ENCODE measurements at regions not wholly inside any gene's neighbourhood (a gene's known extent, or its start where the extent isn't known, plus 50 kb on each side); places are given as distances from the start of the nearest gene placed in this dataset.
A peak's percentile ranks its signal among the peaks of the same experiment; 100 is the strongest.

DNA sequence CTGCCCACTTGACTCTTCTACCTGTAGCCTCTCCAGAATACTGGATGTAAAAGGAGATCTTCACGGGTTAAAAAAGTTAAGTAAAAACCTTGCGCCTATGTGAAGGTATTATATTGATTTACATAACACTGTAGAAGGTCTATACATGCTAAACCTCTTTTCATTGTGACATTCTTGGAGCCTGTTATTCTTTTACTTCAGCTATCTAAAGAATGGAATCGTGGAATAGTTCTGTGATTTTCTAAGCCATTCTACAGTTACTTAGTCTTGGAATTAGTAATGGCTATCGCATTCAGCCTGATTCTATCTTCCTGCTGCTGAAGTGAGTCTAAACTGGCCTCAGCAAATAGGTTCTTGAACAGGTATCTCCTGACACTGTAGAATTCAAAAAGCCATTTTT lies 430.0 kb upstream of the DPH6 start:
- peaks cover 3% of the 10 kb centered on the region for H3K27me3 ChIP-seq (replicated peaks; ENCODE audit: control insufficient read depth, insufficient read depth, low read length)
- H3K9ac ChIP-seq (ENCODE audit: low read length): no peak overlapping the region
- H3K4me1 ChIP-seq (ENCODE audit: control insufficient read depth, insufficient read depth, low read length): no peaks in the 10 kb centered on the region
- no peaks in the 10 kb centered on the region for H3K9me3 ChIP-seq (ENCODE audit: control insufficient read depth, low read length)
- no peak for DNase-seq (ENCODE audit: low read depth)
- H3K4me3 ChIP-seq (ENCODE audit: low read length): no peak overlapping the region
- H3K36me3 ChIP-seq (ENCODE audit: control insufficient read depth, insufficient read depth, low read length, severe bottlenecking): no peaks in the 10 kb centered on the region

DNA sequence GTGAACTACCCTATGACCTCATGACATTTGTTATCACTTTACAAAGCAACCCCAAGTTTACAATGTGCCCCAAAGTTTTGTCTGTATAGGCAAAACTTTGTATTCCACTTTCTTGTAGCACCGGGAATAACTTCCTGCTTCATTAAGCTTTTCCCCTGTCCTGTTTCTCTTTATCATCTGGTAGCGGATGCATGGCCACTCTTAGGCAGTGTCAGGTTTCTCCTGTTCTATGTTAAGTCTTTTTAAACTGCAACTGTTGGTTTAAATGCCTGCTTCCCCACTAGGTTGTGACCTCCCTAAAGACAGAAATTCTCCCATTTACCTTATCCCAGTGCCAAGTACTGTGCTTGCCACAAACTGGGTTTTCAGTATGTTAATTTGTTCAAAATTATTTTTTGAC lies 433.6 kb upstream of the DPH6 start:
- Histone ChIP-seq H3K27me3 (replicated peaks; ENCODE audit: control insufficient read depth, insufficient read depth, low read length) (no peaks in the 10 kb centered on the region), H3K9me3 (ENCODE audit: control insufficient read depth, low read length) (no peaks in the 10 kb centered on the region), H3K4me1 (ENCODE audit: control insufficient read depth, insufficient read depth, low read length) (no peaks in the 10 kb centered on the region), H3K9ac (ENCODE audit: low read length) (no peak overlapping the region), H3K36me3 (ENCODE audit: control insufficient read depth, insufficient read depth, low read length, severe bottlenecking) (no peaks in the 10 kb centered on the region), H3K4me3 (ENCODE audit: low read length) (no peak overlapping the region)
- DNase-seq (ENCODE audit: low read depth): no peak

DNA sequence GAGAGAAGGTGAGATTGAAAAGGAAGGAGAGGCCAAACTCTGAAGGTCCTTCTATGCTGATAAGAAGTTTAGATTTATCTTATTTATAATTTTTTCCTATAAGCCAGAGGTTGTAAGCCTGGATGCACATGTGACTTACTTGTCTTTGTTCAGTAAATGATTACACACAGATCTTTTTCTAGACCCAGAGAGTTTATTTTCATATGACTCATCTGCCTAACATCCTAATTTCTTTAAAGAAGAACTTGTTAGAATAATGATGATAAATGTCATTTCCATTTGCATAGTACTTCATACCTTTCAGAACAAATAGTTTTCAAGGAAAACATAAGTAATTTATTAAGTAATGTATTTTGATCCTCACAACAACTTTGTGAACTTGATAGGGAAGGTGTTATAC lies 434.8 kb upstream of the DPH6 start:
- Histone ChIP-seq H3K27me3 (replicated peaks; ENCODE audit: control insufficient read depth, insufficient read depth, low read length) (no peaks in the 10 kb centered on the region), H3K36me3 (ENCODE audit: control insufficient read depth, insufficient read depth, low read length, severe bottlenecking) (no peaks in the 10 kb centered on the region), H3K9ac (ENCODE audit: low read length) (no peak overlapping the region), H3K4me3 (ENCODE audit: low read length) (no peak overlapping the region), H3K9me3 (ENCODE audit: control insufficient read depth, low read length) (no peaks in the 10 kb centered on the region), H3K4me1 (ENCODE audit: control insufficient read depth, insufficient read depth, low read length) (no peaks in the 10 kb centered on the region)
- peak; percentile 30 for DNase-seq (ENCODE audit: low read depth)

DNA sequence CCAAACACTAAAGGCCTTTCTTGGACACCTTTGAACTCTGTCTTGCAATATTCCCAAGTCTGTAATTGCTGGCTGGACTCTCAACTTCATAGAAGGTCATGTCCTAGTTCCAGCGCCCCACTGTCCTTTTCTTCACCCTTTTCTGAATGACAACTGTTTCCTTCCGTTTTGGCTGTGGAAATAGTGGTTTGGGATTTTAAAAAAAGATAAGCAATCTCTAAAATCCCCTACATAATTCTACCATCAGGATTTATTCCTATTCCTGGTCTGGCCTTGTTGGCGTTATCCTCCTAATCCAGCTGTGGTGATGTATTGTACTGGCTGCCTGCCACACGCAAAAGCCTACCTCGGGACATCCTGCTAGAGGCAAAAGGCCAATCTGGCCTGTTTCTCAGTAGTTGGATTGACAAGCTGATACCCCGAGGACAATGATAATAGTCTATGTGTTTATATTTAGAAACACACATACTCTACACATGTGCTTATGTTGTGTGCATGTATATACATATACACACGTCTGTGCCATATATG lies 440.3 kb upstream of the DPH6 start:
- Histone ChIP-seq H3K4me3 (ENCODE audit: low read length) (no peak overlapping the region), H3K9me3 (ENCODE audit: control insufficient read depth, low read length) (no peaks in the 10 kb centered on the region), H3K4me1 (ENCODE audit: control insufficient read depth, insufficient read depth, low read length) (peaks cover 3% of the 10 kb centered on the region), H3K9ac (ENCODE audit: low read length) (no peak overlapping the region), H3K36me3 (ENCODE audit: control insufficient read depth, insufficient read depth, low read length, severe bottlenecking) (no peaks in the 10 kb centered on the region), H3K27me3 (replicated peaks; ENCODE audit: control insufficient read depth, insufficient read depth, low read length) (no peaks in the 10 kb centered on the region)
- no peak for DNase-seq (ENCODE audit: low read depth)

DNA sequence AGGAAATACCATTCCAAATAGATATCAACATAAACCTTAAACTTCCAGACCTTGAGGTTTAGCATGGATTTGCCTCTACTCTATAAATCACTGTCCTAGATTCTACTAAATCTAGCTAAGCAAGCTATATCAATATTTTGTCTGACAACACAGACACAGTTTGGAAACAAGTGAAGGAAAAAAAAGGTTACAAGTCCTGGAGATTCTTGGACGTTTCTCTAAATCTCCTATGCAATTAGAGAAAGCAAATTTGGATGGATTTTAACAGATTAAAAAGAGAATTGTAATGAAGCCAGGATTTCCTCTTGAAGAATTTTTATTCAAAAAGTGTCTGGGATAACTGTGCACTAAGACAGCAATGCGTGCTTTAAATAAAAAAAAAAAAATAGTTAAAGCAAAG lies 441.1 kb upstream of the DPH6 start:
- H3K4me3 ChIP-seq (ENCODE audit: low read length): no peak overlapping the region
- H3K4me1 ChIP-seq (ENCODE audit: control insufficient read depth, insufficient read depth, low read length): peaks cover 3% of the 10 kb centered on the region
- no peak for DNase-seq (ENCODE audit: low read depth)
- H3K9ac ChIP-seq (ENCODE audit: low read length): no peak overlapping the region
- no peaks in the 10 kb centered on the region for H3K27me3 ChIP-seq (replicated peaks; ENCODE audit: control insufficient read depth, insufficient read depth, low read length)
- H3K9me3 ChIP-seq (ENCODE audit: control insufficient read depth, low read length): no peaks in the 10 kb centered on the region
- H3K36me3 ChIP-seq (ENCODE audit: control insufficient read depth, insufficient read depth, low read length, severe bottlenecking): no peaks in the 10 kb centered on the region

DNA sequence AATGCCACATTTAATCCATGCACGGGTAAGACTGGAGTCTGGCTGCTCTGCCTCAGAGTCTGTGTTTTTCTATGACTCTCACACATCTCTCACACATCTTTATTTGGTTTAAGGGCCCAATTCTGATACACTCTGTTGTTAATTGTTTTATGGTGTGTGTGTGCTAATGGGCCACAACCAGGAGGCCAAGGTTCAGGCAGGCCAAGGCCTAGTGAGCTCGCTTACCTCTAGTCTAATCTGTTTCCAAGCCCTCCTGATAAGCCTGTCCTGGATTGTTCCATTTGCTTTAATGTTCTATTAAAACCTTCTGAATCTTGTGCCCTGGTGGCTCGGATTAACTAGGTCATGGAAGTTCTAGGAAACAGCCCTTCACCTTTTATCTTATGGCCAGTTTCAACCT lies 445.4 kb upstream of the DPH6 start:
- Histone ChIP-seq H3K9me3 (ENCODE audit: control insufficient read depth, low read length) (no peaks in the 10 kb centered on the region), H3K4me1 (ENCODE audit: control insufficient read depth, insufficient read depth, low read length) (no peaks in the 10 kb centered on the region), H3K9ac (ENCODE audit: low read length) (no peak overlapping the region), H3K36me3 (ENCODE audit: control insufficient read depth, insufficient read depth, low read length, severe bottlenecking) (no peaks in the 10 kb centered on the region), H3K4me3 (ENCODE audit: low read length) (no peak overlapping the region), H3K27me3 (replicated peaks; ENCODE audit: control insufficient read depth, insufficient read depth, low read length) (no peaks in the 10 kb centered on the region)
- no peak for DNase-seq (ENCODE audit: low read depth)

DNA sequence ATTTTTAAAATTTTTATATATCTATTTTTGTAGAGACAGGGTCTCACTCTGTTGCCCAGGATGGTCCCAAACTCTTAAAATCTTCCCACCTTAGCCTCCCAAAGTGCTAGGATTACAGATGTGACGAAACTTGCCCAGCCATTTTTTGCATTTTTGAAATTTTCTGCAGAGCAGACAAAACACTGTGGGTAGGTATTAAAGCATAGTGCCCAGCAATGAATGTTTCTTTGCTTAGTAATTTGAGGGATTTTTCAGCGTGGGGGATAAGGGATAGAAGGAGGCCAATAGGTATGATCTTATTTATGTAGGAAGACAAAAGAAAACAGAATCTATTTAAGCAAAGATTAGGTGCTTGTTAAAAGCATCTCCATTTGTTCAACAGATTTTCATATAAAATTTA lies 446.8 kb upstream of the DPH6 start:
- no peak overlapping the region for H3K4me3 ChIP-seq (ENCODE audit: low read length)
- no peaks in the 10 kb centered on the region for H3K27me3 ChIP-seq (replicated peaks; ENCODE audit: control insufficient read depth, insufficient read depth, low read length)
- H3K36me3 ChIP-seq (ENCODE audit: control insufficient read depth, insufficient read depth, low read length, severe bottlenecking): no peaks in the 10 kb centered on the region
- H3K9ac ChIP-seq (ENCODE audit: low read length): no peak overlapping the region
- no peaks in the 10 kb centered on the region for H3K4me1 ChIP-seq (ENCODE audit: control insufficient read depth, insufficient read depth, low read length)
- no peaks in the 10 kb centered on the region for H3K9me3 ChIP-seq (ENCODE audit: control insufficient read depth, low read length)
- DNase-seq (ENCODE audit: low read depth): peak; percentile 14

DNA sequence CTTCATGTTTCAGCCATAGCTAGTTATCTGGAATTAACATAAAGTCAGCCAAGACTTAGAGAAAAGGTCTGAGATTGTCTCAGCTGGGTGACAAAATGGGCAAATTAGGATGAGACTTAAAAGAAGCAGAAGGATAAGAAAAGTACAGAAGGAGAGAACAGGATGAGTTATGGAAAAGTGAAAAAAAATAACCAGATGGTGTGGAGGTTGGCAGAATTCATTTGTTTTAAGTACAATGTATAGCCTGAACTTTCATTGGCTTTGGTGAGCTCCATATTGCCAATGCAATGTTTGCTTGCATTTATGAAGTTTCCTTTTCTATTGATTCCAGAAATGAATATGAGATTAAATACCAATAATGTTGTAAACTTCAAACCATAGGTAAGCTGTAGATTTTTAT lies 447.2 kb upstream of the DPH6 start:
- Histone ChIP-seq H3K27me3 (replicated peaks; ENCODE audit: control insufficient read depth, insufficient read depth, low read length) (no peaks in the 10 kb centered on the region), H3K4me1 (ENCODE audit: control insufficient read depth, insufficient read depth, low read length) (no peaks in the 10 kb centered on the region), H3K36me3 (ENCODE audit: control insufficient read depth, insufficient read depth, low read length, severe bottlenecking) (no peaks in the 10 kb centered on the region), H3K9me3 (ENCODE audit: control insufficient read depth, low read length) (no peaks in the 10 kb centered on the region), H3K4me3 (ENCODE audit: low read length) (no peak overlapping the region), H3K9ac (ENCODE audit: low read length) (no peak overlapping the region)
- DNase-seq (ENCODE audit: low read depth): no peak

DNA sequence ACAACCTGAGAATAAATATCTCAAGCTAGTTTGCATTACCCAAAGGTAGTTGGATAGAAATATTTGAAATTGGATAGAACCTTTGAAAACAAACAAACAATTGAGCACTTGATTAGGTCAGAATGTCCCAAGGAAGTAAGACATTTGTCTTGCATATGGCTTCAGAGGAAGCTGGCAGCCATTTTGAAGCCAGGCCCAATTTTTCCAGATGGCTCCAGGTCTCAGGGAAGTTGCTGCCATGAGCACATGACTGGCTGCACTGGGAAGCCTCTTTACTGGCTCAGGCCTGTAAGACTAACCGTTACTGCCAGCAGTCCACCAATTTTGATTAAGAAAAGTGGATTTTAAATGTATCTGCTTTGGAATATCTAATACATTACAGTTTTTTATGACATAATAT lies 448.9 kb upstream of the DPH6 start:
- H3K27me3 ChIP-seq (replicated peaks; ENCODE audit: control insufficient read depth, insufficient read depth, low read length): no peaks in the 10 kb centered on the region
- no peak overlapping the region for H3K4me3 ChIP-seq (ENCODE audit: low read length)
- no peak overlapping the region for H3K9ac ChIP-seq (ENCODE audit: low read length)
- H3K36me3 ChIP-seq (ENCODE audit: control insufficient read depth, insufficient read depth, low read length, severe bottlenecking): no peaks in the 10 kb centered on the region
- no peak for DNase-seq (ENCODE audit: low read depth)
- no peaks in the 10 kb centered on the region for H3K4me1 ChIP-seq (ENCODE audit: control insufficient read depth, insufficient read depth, low read length)
- no peaks in the 10 kb centered on the region for H3K9me3 ChIP-seq (ENCODE audit: control insufficient read depth, low read length)

DNA sequence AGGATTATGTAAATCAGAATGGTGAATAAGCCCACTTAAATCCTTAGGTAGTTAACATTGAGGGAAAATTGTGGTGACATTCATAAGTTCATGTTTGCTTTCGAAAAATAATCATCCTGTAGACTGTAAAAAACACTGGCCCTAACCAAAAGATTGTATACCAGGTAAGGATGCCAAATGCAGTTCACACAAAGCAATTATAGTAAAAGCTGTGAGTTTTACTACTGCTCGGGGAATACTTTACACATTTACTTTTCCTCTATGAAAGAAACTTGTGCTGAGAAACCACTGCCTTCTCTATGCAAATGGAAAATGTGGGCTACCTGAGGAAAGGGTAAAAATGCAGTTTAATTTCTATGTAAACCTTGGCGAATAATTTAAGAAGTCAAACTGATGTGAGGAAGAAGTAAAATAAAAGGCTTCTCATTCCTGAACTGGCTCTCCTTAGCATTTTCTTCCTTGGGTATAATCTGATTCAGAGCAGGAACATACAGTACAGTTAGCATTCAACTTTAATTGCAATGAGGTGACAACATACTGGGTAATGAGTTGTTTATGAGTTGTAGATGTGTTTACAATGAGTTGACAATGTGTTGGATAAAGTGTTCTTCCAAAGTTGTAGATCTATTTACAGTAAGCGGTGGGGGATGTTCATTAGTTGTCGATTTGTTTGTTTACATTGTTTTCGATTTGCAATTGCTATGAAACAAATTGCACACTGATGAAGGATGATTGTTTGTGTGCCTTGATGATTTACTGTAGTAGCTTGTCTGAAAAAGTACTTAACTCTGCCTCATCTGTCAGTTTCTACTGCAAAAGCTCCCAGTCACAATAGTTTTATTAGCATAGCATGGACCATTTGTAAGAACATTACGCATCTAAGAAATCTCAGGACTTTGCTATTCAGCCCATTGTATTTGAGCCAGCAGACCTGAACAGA lies 453.0 kb upstream of the DPH6 start:
- Histone ChIP-seq H3K4me3 (ENCODE audit: low read length) (no peak overlapping the region), H3K9me3 (ENCODE audit: control insufficient read depth, low read length) (no peaks in the 10 kb centered on the region), H3K9ac (ENCODE audit: low read length) (no peak overlapping the region), H3K4me1 (ENCODE audit: control insufficient read depth, insufficient read depth, low read length) (no peaks in the 10 kb centered on the region), H3K36me3 (ENCODE audit: control insufficient read depth, insufficient read depth, low read length, severe bottlenecking) (no peaks in the 10 kb centered on the region), H3K27me3 (replicated peaks; ENCODE audit: control insufficient read depth, insufficient read depth, low read length) (no peaks in the 10 kb centered on the region)
- DNase-seq (ENCODE audit: low read depth): no peak

DNA sequence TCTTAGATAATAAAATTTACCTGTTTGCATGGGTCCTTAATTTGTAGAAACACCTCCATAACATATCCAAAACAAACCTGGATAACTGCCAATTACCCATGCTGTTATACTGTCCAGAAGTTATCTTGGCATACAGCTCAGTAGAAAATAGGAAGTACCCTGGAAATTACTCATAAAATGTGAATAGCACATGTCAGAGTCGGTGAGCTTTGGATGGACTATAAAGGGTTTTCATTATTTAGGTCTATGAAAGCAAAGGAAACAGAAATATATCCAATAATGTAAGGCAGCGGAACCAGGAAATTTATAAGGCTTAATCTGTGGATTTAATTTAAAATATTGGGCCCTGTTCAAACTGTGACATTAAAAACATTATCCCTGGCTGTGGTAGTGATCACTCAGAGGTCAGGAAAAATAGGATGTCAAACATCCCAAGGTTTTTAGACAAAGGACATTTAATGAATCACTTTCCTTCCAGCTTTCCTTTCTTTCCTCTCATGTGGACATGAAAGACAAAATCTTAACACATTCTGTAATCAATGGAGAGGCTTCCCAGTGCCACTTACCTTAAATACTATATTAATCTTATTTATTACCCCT lies 459.0 kb upstream of the DPH6 start:
- H3K9me3 ChIP-seq (ENCODE audit: control insufficient read depth, low read length): peaks cover 16% of the 10 kb centered on the region
- no peak for DNase-seq (ENCODE audit: low read depth)
- no peaks in the 10 kb centered on the region for H3K27me3 ChIP-seq (replicated peaks; ENCODE audit: control insufficient read depth, insufficient read depth, low read length)
- no peak overlapping the region for H3K4me3 ChIP-seq (ENCODE audit: low read length)
- no peak overlapping the region for H3K9ac ChIP-seq (ENCODE audit: low read length)
- no peaks in the 10 kb centered on the region for H3K36me3 ChIP-seq (ENCODE audit: control insufficient read depth, insufficient read depth, low read length, severe bottlenecking)
- H3K4me1 ChIP-seq (ENCODE audit: control insufficient read depth, insufficient read depth, low read length): no peaks in the 10 kb centered on the region
